Epithelial cell of proximal tubule (primary cell): ENCODE measurements at regions not wholly inside any gene's neighbourhood (a gene's known extent, or its start where the extent isn't known, plus 50 kb on each side); places are given as distances from the start of the nearest gene placed in this dataset.

Source experiments
- DNase-seq: peaks from one replicate; pipeline ENCODE4 v3.0.0-alpha.2; 2011; ENCODE audit warnings: low read depth
- H3K4me3 ChIP-seq: 2 replicates; pipeline ENCODE4 v1.5.1; 2011; ENCODE audit warnings: low read depth, mild to moderate bottlenecking, low read length
- TF ChIP-seq, protein P1 (sequence below): conservative IDR thresholded peaks from 2 replicates; pipeline ENCODE4 v1.5.1; 2012; ENCODE audit warnings: low read depth, mild to moderate bottlenecking, low read length

DNA sequence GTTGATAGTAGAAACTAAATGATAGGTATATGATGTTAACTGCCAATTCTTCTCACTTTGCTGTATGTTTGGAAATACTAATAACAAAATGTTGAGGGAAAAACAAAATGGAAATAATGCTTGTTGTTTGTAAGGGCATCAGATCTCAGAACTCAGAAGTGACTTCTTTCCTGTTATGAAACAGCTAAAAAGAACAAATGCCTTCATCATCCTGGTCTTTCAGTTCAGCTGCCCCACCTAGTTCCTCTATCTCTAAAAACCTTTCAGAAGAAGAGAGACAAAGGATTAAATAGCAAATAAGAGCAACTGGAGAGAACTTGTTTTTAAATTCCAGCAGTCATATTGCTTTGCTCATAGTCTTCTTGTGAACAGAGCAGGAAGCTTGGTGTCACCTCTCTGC lies 345.3 kb upstream of the NCAM1 start:
- no peak for DNase-seq
- TF ChIP-seq, protein P1, sequence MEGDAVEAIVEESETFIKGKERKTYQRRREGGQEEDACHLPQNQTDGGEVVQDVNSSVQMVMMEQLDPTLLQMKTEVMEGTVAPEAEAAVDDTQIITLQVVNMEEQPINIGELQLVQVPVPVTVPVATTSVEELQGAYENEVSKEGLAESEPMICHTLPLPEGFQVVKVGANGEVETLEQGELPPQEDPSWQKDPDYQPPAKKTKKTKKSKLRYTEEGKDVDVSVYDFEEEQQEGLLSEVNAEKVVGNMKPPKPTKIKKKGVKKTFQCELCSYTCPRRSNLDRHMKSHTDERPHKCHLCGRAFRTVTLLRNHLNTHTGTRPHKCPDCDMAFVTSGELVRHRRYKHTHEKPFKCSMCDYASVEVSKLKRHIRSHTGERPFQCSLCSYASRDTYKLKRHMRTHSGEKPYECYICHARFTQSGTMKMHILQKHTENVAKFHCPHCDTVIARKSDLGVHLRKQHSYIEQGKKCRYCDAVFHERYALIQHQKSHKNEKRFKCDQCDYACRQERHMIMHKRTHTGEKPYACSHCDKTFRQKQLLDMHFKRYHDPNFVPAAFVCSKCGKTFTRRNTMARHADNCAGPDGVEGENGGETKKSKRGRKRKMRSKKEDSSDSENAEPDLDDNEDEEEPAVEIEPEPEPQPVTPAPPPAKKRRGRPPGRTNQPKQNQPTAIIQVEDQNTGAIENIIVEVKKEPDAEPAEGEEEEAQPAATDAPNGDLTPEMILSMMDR = no peak
- no peak overlapping the region for H3K4me3 ChIP-seq

DNA sequence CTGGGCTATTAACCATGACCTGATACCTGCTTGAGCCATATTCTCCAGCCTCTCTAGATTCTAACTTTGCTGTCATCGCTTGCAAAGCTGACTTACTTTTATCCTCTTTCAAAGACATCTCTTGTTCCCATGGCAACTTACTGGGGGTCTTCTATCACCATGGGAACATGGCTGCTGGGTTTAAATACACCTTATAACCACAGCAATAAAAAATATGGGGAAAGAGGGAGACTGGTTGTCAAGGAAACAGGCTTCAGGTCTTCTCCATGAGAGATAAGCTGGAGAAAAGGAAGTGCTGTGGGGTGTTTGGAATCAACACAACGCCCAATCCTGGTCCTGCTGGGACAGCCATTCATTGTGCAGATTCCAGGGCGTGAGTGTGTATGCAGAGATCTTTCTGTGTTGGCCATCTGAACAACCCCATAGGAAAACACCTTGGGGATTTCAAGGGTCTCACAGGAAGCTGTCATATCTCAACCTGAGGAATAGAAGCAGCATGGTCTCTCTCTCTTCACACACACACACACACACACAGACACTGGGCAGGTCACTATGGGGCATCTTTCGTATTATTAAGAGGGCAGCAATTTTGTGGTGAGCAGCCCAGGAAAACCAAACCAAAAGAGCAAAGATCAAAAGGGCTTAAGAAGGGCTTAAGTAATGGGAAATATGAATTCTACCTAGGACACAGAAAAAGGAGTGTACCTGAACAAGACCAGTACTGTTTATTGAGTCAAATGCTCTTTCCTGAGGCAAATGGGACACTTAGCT lies 344.7 kb upstream of the NCAM1 start:
- no peak overlapping the region for H3K4me3 ChIP-seq
- TF ChIP-seq, protein P1 = no peak
- no peak for DNase-seq

DNA sequence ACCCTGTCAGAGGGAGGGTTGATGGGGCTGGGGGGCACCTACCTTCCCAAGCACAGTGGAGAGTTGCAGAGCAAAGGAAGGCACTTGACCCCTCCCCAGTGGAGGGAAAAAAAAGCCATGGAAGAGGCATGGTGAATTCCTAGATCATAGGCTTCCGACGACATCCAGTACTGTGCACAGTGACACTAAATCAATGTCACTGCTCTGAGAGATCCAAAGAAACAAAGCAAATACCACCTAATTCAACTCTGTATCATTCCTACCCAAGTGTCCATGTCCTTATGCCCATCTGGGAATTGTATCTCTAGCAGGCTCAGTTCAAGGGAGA lies 344.2 kb upstream of the NCAM1 start:
- no peak overlapping the region for H3K4me3 ChIP-seq
- no peak for DNase-seq
- TF ChIP-seq, protein P1 = no peak

DNA sequence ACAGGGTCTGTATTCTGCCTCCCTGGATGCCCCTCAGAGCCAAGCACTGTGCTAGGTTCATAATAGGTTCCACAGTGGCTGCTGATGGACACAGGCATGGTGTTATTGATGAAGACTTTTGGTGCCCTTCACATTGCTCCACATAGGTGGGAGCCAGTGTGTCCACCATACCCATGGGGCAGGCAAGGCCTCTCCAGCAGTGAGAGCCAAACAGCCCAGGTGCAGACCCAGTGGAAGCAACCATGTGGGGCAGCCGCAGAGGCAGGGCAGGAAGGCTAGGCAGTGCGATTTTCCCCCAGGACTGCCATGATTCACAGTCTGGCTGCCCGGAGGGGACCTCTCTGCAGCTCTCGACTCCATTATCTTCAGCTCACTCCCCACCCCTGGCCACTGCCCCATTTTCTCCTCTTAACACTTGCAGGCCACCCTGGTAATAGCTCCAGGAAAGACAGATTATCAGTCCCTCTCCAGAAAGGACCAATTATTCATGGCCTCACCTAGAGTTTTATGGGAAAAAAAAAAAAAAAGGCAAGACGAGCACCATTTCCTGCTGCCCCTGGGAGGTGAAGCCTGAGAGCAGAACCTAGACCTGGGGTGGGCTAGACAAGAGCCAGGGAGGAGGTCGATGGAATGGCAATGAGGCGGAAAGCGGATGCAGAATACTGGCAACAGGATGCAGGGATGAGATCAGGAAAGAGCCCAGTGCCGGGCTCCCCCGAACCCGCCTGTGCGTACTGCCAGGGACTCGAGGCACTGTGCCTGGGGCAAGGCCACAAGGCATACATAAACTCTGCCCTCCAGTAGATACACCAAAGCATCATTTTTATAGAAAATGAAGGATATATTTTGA lies 343.0 kb upstream of the NCAM1 start:
- TF ChIP-seq, protein P1 = no peak
- H3K4me3 ChIP-seq = no peak overlapping the region
- DNase-seq = no peak

DNA sequence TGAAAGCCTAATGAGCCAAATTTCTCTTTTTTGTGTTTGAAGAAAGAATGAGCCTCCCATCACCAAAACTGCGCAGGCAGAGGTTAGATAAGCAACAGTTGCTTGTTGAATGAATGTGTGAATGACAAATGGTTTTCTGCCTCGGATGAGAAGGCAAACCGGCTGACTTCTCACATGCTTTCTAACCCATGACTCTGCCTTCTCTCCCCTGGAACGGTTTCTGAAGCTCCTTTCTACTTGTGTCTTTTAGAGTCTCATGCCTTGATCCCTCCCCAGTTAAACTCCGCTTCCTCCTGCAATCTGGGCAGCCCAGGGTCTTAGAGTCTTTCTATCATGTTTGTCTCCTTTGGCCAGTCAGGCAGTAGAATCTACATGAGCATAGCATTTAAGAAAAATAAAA lies 342.1 kb upstream of the NCAM1 start:
- H3K4me3 ChIP-seq = no peak overlapping the region
- no peak for DNase-seq
- TF ChIP-seq, protein P1 = no peak

DNA sequence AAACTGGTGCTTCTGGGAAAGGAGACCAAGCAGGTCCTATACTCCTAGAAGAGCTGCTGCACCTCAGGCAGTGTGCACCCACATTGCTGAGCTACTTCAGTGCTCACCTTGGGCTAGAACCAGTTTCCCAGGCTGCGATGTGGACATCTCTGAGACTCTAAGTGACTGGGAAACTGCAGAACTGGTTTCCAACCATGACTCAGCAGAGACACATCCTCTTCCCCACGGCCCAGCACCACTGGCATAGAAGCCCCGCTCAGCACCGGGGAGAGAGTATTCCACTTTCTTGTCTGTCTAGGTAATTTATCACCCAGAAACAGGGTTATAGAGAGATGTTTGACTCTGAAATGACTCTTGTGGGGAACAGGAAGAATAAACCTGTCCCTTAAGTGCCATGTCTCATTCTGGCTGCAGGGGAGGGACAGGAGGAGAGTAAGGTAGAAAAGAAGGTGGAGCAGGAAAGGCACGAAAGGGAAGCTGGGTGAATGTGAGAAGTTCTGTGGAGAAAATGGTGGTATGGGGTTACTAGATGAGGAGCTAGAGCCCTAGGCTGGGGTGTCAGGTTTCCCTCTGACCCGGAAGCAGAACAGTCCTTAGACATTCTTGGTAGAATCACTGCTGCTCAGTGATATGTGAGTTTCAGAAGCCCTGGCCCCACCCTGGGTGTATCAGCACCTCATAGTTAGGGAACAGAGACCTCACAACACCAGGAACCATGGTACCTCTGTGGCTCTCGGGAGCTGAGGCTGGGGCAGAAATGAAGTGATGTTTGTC lies 340.4 kb upstream of the NCAM1 start:
- H3K4me3 ChIP-seq = no peak overlapping the region
- no peak for DNase-seq
- TF ChIP-seq, protein P1 = no peak
